ENCODE measurements at regions not wholly inside any gene's neighbourhood (a gene's known extent, or its start where the extent isn't known, plus 50 kb on each side); places are given as distances from the start of the nearest gene placed in this dataset.

DNA sequence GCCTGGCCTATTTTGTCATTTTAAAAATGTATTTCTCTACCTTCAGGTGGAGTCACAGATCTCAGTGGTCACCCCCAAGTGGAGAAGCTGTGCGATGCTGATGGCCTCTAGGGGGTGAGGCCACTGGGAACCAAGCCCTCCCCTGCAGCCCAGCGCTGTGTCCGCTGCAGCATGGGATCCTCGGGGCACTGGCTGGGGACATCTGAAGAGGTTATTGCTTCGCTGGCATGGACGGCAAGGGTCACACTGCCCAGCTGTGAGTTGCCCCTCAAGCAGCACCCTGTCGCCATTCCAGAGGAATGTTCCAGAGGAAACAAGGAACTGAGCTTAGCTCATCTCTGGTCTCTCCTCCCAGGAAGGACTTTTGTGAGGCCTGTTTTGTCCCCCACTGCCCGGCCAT is 119.6 kb upstream of the S1PR3 start:
- TF ChIP-seq CTCF (IDR thresholded peaks at IDR 0.05), result no peak
- no peak for TF ChIP-seq EP300 (IDR thresholded peaks at IDR 0.05; ENCODE audit: low read depth)
- TF ChIP-seq POLR2A (IDR thresholded peaks at IDR 0.05), result no peak
- TF ChIP-seq POLR2AphosphoS5 (IDR thresholded peaks at IDR 0.05), result no peak

Data from transverse colon (tissue), 4 donors.